Nucleus accumbens (tissue), 56 donors: ENCODE measurements at regions not wholly inside any gene's neighbourhood (a gene's known extent, or its start where the extent isn't known, plus 50 kb on each side); places are given as distances from the start of the nearest gene placed in this dataset.

Experiments
- DNase-seq, 56 donors: peaks; one replicate each; lab custom pipeline; 2025; lab: John Stamatoyannopoulos, UW

GRCh38 chr13:74557870-74558269 is 423.7 kb upstream of the KLF12 start:
- DNase-seq: no peak

- DNase-seq: no peak
Measured at GRCh38 chr13:74555651-74556420, 421.6 kb upstream of the KLF12 start.

GRCh38 chr13:74555276-74555625 is 421.0 kb upstream of the KLF12 start:
- no peak for DNase-seq

GRCh38 chr13:74554569-74555275 is 420.5 kb upstream of the KLF12 start:
- DNase-seq: no peak

- DNase-seq: no peak
Measured at GRCh38 chr13:74550039-74550438, 415.8 kb upstream of the KLF12 start.

- DNase-seq: peak in 1 of 56 donors; percentile 0
Measured at GRCh38 chr13:74536649-74537048, 402.4 kb upstream of the KLF12 start.

GRCh38 chr13:74533226-74533625 is 399.0 kb upstream of the KLF12 start:
- DNase-seq: no peak

GRCh38 chr13:74530011-74530410 is 395.8 kb upstream of the KLF12 start:
- DNase-seq: no peak

GRCh38 chr13:74528734-74529513 is 394.7 kb upstream of the KLF12 start:
- DNase-seq: no peak

GRCh38 chr13:74523057-74523456 is 388.9 kb upstream of the KLF12 start:
- DNase-seq: no peak

- DNase-seq: no peak
Measured at GRCh38 chr13:74511523-74511922, 377.3 kb upstream of the KLF12 start.

- DNase-seq: no peak
Measured at GRCh38 chr13:74487091-74487722, 353.0 kb upstream of the KLF12 start.

GRCh38 chr13:74485757-74486156 is 351.6 kb upstream of the KLF12 start:
- no peak for DNase-seq

GRCh38 chr13:74479124-74479523 is 344.9 kb upstream of the KLF12 start:
- DNase-seq: no peak

GRCh38 chr13:74476788-74477187 is 342.6 kb upstream of the KLF12 start:
- no peak for DNase-seq

- DNase-seq: no peak
Measured at GRCh38 chr13:74476365-74476764, 342.2 kb upstream of the KLF12 start.

GRCh38 chr13:74466864-74467263 is 332.7 kb upstream of the KLF12 start:
- no peak for DNase-seq

- DNase-seq: no peak
Measured at GRCh38 chr13:74466020-74466419, 331.8 kb upstream of the KLF12 start.

- no peak for DNase-seq
Measured at GRCh38 chr13:74465271-74465670, 331.1 kb upstream of the KLF12 start.

- peak in 1 of 56 donors; percentile 7 for DNase-seq
Measured at GRCh38 chr13:74464670-74465069, 330.5 kb upstream of the KLF12 start.

- DNase-seq: no peak
Measured at GRCh38 chr13:74461011-74461410, 326.8 kb upstream of the KLF12 start.
